ENCODE measurements at regions not wholly inside any gene's neighbourhood (a gene's known extent, or its start where the extent isn't known, plus 50 kb on each side); places are given as distances from the start of the nearest gene placed in this dataset.
A peak's percentile ranks its signal among the peaks of the same experiment; 100 is the strongest.
"Not testable (repeated sequence)": the region's sequence is repeated elsewhere in the genome, so short reads cannot be mapped to it uniquely, and the experiment has no call there.

DNA sequence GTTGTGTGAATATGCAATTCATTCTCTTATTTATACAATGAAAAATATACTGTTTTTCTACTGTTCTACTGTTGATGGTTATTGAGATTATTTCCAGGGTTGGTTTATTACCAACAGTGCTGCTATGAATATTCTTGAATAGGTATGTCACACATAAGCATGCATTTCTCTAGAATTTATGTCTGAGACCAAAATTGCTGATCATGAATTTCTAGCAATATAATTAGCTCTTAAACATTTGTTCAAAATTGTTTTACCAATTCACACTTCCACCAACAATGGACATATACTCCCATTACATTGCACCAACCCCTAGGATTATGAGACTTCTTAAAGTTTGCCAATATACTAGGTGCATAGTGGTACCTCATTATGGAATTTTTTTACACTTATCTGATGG, 164.1 kb upstream of the KCNQ5 start:
- DNase-seq: no peak

GRCh38 chr6:72458521-72458920, 163.3 kb upstream of the KCNQ5 start:
- no peak for DNase-seq

DNA sequence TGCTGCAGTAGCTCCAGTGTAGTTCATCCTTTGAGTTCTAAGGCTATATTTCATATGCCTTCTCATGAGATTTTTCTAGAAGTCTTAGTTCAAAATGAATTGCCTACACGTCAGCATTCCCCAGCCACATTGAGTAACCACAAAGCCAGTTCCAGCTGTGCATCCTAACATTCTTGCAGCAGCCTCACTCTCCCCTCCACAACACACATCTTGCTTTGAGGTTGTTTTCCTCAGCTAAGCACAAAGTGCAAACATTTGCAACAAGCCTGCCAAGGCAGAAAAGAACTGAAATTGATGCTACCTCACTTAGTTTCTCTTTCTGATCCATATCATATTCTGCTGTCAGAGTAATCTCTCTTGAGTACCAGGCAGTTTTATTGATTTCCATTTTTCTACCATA, 160.7 kb upstream of the KCNQ5 start:
- no peak for DNase-seq

- no peak for DNase-seq
Observed at GRCh38 chr6:72464246-72464645, 157.6 kb upstream of the KCNQ5 start.

DNA sequence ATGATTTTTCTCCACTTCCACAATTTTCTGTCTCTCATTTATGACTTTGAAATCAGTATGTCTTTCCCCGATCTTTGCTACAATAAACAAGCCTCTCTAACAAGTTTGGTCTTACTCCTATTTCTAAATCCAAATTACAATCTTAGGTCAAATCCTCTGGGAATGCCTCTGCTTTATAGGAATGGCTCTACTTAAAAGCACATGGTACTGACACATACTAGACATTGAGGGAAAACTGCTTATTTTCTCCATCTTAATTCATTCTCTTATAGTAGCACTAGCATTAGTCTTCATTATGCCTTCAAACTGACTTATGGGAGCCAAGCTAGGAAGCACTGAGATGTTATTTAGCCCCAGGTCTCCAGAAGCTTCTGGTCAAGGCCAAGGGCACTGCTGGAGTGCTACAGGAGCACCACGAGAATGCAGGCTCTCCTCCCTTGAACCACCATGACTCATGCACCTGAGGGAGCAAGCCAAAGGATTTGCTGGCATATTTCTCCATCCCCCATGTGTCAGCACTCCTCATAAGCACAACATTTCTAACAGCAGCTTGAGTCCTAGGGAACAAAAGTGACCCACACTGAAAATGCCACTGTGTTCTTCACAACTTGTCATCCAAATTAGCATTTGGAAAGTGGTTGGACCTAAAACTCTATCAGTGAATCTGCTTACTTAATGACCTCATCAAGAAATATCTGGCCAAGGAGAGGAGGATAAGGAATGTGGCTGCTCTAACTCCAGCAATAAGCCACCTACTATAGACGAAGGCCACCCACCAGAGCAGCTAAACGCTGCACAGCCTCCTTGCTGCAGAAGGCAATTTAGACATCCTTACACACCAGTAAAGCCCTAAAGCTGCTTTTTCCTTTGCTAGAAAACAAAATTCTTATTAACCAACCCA, 156.8 kb upstream of the KCNQ5 start:
- peak in 5 of 58 donors; percentile 1 to 59 (median 22) for DNase-seq

GRCh38 chr6:72466471-72466870, 155.4 kb upstream of the KCNQ5 start:
- no peak for DNase-seq

DNA sequence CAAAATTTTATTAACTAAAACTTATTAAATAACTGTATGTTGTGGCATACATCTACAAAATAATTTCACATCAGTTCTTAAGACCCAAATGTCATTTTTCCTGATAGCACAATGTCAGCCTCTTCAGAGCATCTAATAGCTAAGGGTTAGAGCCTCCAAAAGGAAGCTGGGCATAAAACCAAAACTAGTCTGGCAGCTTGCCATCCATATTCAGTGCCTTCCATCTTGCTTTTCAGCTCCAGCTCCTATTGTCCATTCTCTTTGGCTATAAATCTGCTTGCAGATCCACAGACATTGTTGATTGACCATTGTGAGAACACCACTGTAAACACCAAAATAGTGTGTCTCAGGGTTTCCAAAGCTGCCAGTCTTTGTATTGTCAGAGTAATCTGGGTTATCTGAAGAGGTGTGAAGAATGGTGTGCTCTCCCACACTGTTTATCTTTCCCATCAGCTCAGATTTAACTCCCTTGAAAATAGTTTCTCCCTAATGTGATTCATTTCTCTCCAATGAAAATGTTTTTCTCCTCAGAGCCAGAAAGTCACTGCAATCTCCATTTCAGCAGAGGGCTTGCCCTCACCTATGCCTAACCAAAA, 154.8 kb upstream of the KCNQ5 start:
- DNase-seq: peak in 14 of 58 donors; percentile 2 to 50 (median 21)

DNA sequence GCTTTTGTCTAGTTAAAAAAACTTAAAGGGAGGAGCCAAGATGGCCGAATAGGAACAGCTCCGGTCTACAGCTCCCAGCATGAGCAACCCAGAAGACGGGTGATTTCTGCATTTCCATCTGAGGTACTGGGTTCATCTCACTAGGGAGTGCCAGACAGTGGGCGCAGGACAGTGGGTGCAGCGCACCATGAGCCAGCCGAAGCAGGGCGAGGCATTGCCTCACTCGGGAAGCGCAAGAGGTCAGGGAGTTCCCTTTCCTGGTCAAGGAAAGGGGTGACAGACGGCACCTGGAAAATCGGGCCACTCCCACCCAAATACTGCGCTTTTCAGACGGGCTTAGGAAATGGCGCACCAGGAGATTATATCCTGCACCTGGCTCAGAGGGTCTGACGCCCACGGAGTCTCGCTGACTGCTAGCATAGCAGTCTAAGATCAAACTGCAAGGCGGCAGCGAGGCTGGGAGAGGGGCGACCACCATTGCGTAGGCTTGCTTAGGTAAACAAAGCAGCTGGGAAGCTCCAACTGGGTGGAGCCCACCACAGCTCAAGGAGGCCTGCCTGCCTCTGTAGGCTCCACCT, 152.4 kb upstream of the KCNQ5 start:
- DNase-seq: not testable (repeated sequence)

DNA sequence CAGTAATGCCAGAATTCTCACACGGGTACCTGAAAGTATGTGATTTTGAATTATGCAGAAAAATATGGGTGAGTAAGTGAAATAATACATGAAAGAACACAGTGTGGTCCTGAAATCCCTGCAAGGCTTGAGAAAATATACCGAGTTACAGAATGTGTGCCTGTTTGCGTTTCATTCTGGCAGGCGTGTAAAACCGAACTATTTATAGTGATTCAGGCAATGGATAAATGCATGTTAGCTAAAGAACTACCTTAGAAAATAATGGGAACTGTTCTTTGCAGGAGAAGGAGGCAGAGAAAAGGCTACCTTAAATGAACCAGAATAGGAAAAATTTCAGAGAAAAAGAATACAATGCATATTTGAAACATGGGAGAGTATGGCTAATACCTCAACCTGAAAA, 145.8 kb upstream of the KCNQ5 start:
- peak in 1 of 58 donors; percentile 9 for DNase-seq

DNA sequence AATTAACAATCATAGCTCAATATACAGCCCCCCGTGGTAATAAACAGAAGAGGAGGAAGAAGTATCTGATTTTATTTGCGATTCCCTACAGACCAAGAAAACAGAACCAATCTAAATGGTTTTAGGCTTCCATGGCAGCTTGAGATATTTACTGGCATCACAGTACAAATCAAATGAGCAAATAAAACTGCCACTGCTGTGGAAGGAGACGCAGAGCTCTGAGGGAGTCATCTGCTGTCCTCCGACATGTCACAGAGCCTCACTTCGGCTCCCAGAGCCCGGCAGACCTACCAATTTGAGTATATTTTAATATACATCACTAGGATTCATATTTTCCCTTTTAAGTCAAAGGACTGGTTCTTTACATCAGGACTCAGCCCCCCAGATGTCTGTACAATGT, 145.2 kb upstream of the KCNQ5 start:
- DNase-seq: no peak

DNA sequence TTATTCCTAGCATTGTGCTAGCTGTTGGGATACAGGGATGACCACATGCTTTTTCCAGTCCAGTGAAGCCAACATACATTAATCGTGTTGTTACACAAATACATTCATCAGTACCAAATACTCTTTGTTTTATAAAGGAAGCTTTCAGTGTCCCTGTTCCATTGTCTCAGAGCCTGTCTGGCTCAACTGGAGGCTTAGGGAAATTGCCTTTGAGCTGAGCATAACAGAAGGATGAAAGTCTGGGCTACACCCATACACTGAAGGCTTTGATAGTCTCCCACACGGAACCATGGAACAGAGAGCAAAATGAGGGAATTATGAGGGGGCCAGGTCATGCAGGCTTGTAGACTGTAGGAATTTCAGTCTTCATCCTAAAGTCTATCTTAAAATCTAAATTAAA, 126.4 kb upstream of the KCNQ5 start:
- no peak for DNase-seq

GRCh38 chr6:72497186-72497585, 124.7 kb upstream of the KCNQ5 start:
- no peak for DNase-seq

GRCh38 chr6:72500669-72501068, 121.2 kb upstream of the KCNQ5 start:
- DNase-seq: no peak

DNA sequence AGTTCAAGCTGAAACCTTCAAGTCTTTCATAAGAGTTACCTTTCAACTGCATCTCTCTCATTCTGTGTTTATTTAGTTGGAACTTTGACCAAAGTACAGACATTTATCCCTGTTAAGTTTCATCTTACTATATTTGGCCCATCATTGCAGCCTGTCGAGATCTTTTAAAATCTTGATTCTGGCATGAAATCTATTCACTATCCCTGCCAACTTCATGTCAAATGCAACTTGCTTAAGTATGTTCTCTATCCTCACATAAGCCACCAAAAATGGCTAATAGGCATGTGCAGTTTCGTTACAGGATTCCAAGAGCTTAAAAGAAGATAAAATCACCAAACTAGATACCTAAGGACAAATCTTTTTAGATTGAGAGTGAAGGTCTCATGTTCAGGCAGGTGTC, 117.5 kb upstream of the KCNQ5 start:
- DNase-seq: no peak

GRCh38 chr6:72505446-72505845, 116.4 kb upstream of the KCNQ5 start:
- no peak for DNase-seq

- no peak for DNase-seq
Observed at GRCh38 chr6:72519871-72520270, 102.0 kb upstream of the KCNQ5 start.

DNA sequence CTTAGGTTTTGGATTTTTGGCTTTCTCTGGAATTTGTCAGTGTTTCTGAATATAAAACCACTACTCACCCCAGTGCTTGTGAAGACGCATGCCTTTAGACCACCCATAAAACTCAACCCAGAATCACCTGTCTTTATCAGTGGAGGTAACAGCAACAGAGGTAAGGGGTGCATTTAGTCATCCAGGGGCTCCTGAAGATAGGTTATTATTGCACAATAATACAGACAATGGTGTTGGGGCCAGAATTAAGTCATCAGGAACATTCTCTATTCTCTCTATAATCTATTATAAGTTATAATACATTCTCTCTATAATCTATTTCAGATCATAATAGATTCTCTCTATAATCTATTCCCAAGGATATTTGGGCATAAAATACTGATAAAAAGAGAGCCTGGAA, 100.2 kb upstream of the KCNQ5 start:
- no peak for DNase-seq

DNA sequence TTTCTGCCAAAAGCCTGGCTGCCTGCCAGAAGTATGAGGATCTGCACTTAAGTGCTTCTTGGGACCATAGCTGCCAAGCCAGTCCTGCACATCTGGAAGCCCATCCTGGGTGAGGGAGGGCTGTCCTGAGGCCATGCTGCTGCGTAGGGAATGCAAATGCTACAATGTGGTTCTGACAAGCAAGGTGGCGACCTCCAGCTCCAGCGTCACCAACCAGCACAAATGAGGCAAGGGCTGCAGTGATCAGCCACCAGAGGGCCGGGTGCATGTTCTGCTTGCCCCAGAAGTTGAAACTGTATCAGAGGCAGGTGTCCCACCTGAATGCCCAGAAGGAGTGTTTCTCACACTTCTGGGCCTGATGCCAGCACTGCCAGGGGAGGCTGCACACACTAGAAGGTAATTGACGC, 99.1 kb upstream of the KCNQ5 start:
- peak in 1 of 58 donors; percentile 2 for DNase-seq

DNA sequence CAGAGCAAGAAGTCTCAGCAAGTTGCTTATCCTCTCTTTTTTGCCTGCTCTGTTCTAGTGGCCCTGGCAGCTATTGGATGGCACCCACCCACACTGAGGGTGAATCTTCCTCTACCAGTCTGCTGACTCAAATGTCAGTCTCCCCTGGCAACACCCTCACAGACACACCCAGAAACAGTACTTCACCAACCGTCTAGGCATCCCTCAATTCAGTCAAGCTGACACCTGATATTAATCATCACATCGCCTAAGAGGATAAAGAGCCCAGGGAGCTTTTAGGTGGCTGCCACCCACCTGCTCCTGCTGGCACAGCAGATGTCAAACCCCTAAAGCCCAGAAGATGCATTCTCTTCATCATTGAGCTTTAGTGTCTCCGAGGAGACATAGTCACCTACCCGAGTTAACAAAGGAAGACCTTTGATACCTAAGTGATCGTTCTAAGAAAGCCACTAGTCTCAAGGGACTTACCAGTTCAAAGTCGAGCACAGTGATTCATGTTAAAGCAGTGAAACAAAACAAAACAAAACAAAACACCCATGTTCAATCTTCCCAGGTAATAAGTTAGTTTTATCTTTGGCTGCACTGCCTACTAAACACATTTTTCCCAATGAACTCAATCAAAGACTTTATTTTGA, 97.7 kb upstream of the KCNQ5 start:
- DNase-seq: peak in 5 of 58 donors; percentile 1 to 31 (median 6)

- no peak for DNase-seq
Observed at GRCh38 chr6:72525821-72526510, 95.9 kb upstream of the KCNQ5 start.

DNA sequence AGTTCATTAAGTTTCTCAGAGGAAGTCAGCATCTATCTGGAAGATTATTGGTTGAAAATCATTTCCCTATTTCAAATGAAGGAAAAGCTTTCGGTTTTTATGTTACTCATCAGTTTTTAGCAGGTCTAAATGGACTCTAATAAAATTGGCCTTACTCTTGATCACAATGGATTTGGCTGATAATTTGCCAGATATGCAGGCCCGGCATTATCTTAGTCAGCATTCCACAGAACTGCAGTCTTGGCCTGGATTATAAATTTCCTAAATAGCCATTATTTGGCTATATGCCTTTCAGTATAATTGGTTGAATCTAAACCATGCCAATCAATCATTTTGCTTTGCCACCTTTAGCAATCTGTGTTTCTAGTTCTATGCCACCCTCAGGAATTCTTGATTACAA, 91.7 kb upstream of the KCNQ5 start:
- DNase-seq: no peak

All from anterior cingulate cortex (tissue), 58 donors.